ENCODE measurements at regions not wholly inside any gene's neighbourhood (a gene's known extent, or its start where the extent isn't known, plus 50 kb on each side); places are given as distances from the start of the nearest gene placed in this dataset.
"Not testable (repeated sequence)": the region's sequence is repeated elsewhere in the genome, so short reads cannot be mapped to it uniquely, and the experiment has no call there.

DNA sequence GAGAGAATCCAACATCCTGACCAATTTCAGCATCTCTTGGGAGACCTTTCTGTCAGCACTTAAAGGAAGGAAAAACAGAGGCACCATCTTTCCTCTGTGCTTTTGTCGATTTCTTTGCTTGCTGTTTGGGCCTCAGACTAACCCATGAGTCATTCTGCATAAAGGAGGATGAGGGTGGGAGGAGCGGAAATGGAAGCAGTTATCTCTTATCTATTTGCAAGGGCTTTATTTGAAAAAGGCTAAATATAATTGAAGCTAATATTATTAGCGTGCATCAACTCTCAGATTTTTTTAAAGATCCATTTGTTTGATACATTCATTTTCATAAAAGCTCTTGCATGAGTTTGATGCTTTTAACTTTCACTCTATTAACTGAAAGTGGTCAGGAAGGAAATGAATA, 72.9 kb downstream of the ZNF622 start:
- DNase-seq: no peak

DNA sequence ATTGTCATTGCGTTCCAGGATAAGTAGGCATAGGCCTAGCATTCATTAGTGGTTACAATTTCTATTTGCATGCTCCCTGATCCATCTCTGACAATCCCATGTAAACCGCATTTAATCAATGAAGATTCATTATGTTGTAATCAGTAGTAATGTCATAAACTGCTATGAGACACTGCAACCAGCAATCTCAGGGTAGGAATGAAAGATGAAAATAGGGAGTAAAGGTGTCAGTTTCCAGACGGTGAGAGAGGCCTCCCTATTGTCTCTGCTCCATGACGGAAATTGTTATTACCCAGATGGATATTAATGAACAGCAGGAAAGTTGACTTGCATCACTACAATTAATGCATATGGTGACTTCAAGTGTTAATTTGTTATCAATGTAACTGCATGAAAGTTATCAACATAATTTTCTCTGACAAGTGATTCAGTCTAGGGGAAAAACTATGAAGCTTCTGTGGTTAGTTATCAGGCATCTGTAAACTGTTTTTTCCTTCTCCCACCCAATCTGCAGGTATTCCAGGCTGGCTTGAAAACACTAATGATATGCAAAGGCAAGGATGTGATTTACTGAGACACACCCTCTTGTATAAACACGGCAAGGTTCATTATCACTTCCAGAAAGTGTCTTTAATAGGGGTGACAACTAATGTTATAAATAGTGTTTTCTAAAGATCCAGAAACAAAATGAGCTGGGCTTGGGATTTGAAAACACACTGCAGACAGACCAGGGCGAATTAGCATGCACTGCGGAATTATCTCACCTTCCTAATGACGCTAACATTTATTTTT, 73.5 kb downstream of the ZNF622 start:
- DNase-seq: no peak

DNA sequence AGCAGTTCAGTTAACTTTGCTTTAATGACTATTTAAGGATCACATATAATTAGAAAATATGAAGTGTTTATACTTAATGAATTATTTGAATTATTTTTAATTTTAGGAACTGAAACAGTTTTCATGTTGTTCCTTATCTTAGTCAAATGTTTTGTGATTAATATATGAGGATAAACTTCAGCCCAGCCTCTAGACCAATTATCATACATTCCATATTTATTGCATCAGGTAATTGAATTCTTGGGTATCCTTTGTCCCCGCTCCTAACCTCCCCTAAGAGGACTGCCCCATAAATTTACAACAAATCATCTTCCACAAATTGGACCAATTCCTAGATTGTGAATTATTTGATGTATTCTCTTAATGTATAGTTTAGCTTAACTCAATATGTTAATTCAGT, 74.8 kb downstream of the ZNF622 start:
- no peak for DNase-seq

DNA sequence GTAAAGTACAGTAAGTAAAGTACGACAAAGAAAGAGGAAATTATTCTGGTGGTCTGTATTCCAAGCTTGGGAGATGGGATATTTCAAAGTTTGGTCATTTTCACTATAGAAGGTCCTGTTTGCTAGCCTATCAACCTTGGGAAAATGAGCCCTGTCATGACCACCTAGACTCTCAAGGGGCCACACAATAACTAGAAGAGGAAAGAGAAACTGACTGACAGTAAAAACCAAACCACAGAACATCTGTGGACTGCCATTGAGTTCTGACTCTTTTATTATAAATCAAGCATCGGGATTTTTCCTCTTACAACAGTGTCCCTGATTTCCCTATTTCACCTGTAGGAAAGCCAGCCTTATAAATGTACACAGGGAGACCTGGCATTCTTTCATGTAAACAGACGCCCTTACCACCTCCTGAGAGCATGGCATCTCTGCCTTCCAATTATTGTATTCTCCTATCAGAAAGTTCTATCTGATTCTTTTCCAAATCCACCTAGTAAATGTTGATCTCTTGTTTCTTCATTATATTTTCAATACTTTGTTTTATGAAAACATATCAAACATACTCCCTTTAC, 80.0 kb downstream of the ZNF622 start:
- DNase-seq: no peak

DNA sequence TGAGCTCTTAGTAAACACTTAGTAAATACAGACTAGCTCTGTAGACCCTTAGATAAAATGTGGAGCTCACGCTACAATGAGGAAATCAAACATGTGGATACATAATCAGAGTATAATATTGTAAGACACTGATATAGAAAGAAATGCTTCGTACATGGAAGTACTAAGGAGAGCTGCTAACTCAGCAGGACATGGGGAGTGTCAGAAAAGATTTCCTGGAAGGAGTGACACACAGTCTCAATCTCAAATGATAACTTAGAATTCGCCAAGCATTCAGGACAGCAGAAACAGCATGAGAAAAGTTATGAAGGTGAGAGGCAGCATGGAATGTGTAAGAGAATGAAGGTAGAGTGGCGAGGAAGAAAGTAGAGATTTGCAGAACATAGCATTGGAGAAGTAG, 80.8 kb downstream of the ZNF622 start:
- no peak for DNase-seq

DNA sequence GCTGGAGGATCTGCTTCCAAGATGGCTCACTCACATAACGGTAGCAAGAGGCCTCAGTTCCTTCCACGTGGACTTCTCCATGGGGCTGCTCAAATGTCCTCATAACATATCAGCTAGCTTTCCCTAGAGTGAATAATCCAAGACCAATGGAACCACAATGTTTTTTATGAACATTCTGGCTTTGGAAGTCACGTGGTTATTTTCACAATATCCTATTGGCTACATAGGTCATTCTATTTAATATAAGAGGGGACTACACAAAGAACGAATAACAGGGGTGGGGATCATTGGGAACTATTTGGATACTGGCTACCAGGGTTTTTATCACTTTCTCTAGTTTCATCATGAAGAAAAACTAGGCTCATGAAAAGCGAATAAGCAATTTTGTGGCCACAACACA, 81.4 kb downstream of the ZNF622 start:
- DNase-seq: no peak

DNA sequence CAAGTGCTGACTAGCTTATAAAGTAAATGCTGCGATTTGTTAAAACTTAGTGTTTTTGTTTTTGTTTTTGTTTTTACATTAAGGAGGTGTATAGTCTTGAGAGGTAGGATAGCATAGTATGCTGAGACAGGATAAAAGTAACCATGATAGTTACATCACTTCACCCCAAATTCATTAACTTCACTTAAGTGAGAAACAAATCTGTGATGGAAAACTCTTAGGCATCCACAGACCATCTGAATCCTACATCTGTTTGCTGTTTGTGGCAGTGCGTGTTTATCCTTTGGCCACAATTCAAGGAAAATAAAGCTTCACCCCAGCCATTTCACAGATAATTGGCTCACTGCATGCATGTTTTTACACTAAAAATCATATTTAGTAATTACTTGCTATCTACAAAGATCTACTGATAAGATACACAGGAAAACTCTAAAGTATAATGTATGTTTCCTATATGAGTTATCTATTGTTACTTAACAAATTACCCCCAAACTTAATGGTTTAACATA, 82.0 kb downstream of the ZNF622 start:
- DNase-seq: no peak

DNA sequence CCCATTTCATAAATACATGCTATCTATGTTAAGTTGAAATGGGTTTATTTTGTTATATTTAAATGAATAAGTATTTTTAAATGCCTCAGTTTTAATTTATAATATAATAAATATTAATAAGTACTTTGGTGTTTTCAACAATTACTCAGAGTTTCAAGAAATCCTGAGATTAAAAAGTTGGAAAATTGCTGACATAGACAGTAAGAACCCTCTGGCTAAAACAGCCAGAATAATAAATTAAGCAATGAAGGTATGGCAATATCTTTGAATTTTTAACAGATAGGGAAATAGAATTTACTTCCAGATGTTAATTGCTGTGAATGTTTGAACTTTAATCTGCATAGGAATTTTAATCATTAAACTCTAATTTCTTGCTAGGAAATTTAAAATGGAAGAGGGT, 83.6 kb downstream of the ZNF622 start:
- no peak for DNase-seq

DNA sequence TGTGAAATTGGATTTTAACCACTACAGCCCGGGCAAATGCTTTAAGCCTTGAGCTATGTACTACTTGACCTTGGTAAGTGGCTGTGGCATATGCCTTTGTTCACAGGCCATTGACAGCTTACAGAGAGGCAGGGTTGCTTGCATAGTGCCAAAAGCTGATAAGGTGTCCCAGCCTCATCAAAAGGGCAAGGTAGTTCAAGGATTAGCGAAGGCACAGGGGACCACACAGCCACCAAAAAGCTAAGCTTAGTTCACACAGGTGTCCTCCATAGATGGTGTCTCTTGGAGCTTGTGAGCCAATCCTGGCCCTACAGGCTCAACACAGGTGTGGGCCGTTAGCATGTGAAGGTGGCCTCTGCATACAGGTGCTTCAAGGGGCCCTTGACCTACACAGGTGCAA, 86.8 kb downstream of the ZNF622 start:
- no peak for DNase-seq

DNA sequence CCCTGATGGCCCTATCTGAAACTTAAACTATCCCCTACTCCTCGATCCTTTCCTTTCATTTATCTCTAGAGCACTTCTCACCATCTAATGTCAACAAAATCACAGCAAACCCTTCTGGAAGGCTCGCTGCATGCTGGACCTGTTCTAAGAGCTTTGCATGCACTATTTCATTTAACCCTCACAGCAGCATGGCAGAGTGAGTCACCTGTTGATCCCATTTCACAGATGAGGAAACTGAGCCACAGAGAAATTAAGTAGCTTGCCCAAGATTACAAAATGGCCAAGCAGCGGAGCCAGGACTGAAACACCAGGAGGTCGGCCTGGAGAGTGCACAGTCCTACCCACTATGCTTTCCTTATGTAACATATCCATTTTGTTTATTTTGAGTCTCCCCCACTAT, 93.1 kb downstream of the ZNF622 start:
- DNase-seq: no peak

DNA sequence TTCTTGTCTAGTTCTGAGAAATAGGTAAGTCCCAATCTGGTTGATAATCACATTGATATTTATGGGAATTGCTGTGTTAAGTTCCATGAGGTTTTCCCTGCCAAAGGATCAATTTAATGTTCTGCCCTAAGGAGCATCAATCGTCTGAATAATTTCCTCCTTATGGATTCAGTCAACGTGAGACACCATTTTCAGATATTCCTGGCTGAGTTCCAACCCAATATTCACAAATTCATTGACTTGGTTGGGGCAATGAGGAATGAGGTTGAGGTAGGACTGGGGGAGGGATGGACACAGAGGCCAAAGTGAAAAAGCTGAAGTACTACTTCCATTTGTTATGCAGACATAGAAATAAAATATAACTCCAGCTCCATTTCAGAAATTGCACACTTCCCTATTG, 99.1 kb downstream of the ZNF622 start:
- no peak for DNase-seq

DNA sequence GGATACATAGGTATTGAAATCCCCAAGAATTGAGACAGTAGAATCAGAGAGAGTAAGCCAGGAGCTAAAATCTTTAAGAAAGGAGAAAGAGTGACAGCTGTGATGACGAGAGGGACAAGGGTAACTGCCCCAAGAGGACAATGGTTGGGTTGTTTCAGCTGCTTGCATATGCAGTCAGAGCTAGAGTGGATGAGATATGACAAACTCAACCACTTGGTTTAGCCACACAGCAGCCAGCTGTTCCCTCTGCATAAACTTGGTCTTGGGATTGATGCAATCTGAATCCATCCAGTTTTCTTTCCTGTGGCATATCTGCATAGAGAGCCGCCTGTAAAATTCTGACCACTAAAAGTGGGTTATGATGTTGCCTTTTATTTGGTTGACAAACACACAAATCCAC, 100.7 kb downstream of the ZNF622 start:
- DNase-seq: no peak

DNA sequence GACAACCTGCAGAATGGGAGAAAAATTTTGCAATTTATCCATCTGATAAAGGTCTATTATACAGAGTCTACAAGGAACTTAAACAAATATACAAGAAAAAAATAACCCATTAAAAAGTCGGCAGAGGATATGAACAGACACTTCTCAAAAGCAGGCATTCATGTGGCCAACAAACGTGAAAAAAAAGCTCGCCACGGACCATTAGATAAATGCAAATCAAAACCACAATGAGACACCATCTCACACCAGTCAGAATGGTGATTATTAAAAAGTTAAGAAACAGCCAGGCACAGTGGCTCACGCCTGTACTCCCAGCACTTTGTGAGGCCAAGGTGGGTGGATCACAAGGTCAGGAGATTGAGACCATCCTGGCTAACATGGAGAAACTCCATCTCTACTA, 112.2 kb downstream of the ZNF622 start:
- DNase-seq: not testable (repeated sequence)

DNA sequence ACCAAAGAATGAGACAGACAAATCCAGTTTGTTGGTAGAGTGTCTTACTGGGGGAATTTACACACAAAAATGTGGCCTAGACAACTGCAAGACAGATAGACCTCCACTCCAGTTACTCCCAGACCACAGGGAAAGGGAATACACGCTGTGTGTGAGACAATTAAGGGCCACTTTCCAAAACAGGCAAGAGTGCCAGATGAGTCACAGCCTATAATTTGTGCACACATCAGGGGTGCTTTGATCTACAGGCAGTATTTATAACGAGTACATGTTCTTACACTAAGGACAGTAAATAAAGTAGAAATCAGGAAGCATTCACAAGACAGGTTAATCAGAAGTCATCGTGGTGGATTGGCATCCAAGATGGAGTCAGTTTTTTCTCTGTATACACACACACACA, 114.8 kb downstream of the ZNF622 start:
- no peak for DNase-seq

DNA sequence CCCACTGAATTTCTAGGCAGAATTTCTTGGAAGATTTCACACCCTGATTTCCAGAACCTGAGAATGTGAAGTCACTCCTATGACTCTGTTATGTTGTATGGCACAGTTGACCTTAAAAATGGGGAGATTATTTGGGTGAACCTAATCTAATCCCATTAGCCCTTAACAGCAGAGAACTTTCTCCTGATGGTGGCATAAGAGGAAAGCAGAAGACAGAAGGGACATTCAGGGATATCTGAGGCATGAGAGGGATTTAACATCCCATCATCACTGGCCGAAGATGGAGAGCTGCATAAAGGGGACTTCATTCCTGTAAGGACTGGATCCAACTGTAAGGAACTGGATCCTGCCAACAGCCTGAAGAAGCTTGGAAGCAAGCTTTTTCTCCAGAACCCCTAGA, 119.2 kb downstream of the ZNF622 start:
- DNase-seq: no peak

DNA sequence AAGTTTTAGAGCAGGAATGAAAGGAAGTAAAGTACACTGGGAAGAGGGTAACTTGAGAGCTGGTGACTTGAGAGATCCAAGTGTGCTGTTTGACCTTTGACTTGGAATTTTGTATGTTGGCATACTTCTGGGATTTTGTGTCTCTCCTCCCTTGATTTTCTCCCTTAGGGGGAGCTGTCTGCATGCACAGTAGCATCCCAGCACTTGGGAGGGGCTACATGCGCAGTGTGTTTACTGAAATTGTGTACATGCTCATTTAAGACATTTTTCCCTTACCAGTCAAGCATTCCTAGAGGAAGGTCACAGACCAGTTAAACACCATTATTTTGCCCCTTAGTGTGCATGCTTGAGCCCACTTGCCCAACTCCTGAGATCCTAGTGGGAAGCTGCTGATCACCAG, 120.1 kb downstream of the ZNF622 start:
- no peak for DNase-seq

DNA sequence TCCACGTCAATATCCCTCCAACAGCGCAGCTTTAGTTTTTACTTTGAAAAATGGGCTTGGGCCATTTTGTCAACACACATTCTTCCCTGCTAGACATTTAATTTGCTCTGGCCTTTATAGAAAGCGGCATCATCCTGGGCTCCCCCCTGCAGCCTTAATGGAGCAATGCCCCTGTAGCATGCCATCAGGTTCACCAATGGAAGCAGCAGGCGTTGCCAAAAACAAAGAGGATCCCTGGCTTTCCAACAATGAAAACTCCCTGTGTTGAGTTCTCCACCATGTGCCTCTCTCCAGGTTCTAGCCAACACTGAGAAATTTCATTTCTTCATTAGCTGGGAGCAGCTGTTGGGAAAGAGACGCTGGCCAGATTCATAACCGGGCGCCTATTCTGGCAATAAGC, 139.5 kb downstream of the ZNF622 start:
- no peak for DNase-seq

DNA sequence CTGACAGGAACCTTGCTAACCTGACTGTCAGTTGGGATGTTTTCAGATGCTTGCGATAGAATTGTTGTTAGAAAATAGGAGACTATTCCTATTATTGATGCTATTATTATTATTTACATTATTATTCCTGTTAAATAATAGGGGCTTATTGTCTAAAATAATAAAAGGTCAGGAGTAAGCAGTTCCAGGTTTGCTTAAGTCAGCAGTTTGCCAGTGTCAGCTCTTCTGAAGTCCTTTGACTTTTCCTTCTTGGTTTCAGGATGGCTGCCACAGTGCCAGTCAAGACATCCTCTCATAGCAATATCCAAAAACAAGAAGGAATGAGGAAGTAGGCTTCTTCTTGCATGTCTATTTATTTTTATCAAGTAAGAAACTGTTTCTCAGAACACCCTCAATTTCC, 141.7 kb upstream of the MARCHF11 start:
- DNase-seq: no peak

DNA sequence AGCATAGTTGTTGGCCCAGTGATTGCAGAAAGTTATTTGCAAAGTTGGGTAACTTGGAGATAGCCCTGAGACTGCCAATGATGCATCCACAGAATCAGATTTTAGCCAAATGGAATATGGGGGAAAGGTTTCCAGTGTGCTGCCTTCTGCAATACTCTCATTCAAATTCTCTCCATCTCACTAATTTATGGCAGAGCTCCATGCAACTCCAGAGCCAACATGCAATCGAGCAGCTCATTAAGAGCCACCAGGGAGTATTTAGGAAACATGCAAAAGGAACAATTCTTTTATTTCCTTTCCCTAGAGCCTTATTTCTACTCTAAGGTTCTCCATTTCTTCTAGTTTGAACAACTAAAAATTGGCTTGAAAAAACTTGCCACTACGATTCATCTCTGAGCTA, 135.9 kb upstream of the MARCHF11 start:
- no peak for DNase-seq

DNA sequence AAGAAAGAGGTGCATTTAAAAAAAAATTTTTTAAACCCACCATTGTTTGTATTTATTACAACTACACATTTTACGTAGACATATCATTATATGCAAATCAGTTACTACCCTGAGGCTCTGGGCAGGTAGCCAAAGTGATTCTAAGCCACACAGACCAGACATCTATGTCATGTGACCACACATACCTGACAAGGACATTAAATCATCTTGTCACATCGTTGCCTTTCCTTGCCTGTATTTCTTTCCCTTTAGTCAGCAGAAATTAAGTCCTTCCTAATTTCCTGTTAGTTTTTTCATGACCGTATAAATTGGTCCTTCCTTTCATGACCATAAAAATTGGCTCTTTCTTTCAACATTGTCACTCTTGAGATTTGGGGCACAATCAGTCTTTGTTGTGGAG, 134.2 kb upstream of the MARCHF11 start:
- DNase-seq: no peak

DNA sequence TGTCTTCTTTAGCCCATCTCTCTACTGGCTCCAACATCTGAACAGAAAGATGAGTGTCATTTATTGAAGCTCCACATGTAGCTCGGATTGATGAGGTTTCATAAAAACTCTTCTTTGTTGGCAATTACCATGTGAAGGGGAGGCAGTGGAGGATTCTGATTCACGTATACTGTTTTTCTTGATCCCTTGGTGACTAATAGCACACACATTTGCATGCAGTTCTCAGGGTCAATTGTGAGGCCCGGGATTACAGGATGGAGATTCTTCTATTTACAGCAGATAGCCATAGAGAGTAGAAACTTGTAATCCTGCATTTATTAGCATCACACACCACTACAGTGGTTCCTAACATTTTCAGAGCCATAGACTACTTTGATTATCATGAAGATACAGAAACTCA, 133.2 kb upstream of the MARCHF11 start:
- DNase-seq: no peak

DNA sequence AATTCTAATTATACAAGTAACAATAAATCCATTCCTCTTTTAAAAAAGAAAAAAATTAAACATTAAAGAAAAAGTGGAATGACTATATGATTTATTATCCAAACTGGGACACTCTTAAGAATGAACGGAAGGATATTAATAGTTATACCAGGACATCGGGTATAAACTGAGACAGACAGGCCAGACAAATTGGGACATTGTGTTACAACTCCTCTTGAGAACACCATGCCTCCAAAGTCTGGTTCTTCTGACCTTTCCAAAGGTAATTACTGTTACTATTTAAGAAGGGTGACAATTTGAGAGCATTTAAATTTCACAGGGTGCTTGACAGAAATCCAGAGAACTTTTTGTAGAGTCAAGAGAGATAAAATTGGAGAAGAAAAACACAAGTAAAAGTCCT, 132.1 kb upstream of the MARCHF11 start:
- DNase-seq: no peak

DNA sequence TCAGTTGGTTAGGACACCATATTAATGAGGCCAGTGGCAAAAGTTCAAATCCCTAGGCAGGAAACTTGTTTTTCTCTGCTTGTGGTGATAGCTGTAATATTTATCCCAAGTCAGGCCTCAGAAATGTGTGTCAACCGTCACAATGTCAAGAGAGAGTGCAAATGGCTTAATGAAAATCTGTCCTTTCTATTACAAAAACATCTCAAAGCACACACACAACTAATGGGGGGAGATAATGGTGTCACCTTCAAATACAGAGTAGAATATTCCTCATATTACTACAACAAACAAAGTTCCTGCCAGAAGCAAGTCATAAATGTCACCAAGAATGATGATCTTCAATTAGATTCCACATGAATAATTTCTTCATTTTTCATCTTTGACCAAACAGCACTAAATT, 127.2 kb upstream of the MARCHF11 start:
- no peak for DNase-seq

DNA sequence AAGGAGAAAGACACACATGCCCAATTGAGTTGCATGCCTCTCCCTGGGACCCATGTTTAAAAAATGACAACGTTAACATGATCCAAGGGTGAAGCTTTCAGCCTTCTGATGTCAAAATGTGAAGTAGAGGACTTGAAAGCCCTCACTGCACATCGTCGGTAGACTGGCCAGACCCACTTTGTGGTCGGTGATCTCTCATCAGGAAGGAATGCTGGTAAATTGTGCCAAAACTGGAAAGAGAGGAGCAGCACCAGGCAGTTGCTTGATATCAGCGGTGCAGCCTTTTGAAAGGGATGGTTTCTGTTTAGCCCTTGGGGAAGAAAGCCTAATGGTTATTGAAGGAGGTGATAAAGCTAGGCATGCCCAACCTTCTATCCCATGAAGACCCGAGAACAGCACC, 125.3 kb upstream of the MARCHF11 start:
- DNase-seq: peak; percentile 1

DNA sequence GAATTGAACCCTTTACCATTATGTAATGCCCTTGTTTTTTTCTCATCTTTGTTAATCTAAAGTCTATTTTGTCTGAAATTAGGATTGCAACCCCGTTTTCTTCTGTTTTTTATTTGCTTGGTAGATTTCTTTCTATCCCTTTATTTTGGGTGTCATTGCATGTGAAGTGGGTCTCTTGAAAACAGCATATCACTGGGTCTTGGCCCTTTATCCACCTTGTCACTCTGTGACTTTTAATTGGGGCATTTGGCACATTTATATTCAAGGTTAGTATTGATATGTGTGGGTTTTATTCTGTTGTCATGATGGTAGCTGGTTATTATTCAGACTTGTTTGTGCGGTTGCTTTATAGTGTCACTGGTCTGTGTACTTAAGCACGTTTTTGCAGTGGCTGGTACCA, 117.4 kb upstream of the MARCHF11 start:
- DNase-seq: no peak
